GM23248 (cell line): ENCODE measurements at regions not wholly inside any gene's neighbourhood (a gene's known extent, or its start where the extent isn't known, plus 50 kb on each side); places are given as distances from the start of the nearest gene placed in this dataset.

Experiments
- EZH2 ChIP-seq: fragments of 200-600 bp; sonication (generic); IDR thresholded peaks from 2 replicates; pipeline ENCODE4 v1.6.1; 2018; ENCODE audit warnings: antibody characterized with exemption, mild to moderate bottlenecking; ENCODE audit not compliant: insufficient read depth, poor library complexity, severe bottlenecking
- EZH2phosphoT487 ChIP-seq: fragments of 200-600 bp; sonication (generic); IDR thresholded peaks from 2 replicates; pipeline ENCODE4 v1.6.1; 2018; ENCODE audit warnings: antibody characterized with exemption, moderate library complexity, mild to moderate bottlenecking, low read depth; ENCODE audit not compliant: insufficient read depth

- TF ChIP-seq EZH2phosphoT487 (no peak), EZH2 (no peak)
Measured at GRCh38 chr9:85155352-85155751, 485.8 kb downstream of the NTRK2 start.
